HG03521 (cell line): ENCODE measurements at regions not wholly inside any gene's neighbourhood (a gene's known extent, or its start where the extent isn't known, plus 50 kb on each side); places are given as distances from the start of the nearest gene placed in this dataset.

Experiments
- ATAC-seq: cut with Tn5 transposase; IDR thresholded peaks from one replicate; pipeline ENCODE4 v1.9.1; 2021; ENCODE audit warnings: mild to moderate bottlenecking, moderate library complexity; ENCODE audit not compliant: unreplicated experiment

GRCh38 chr2:105625632-105626031, 119.1 kb upstream of the NCK2 start:
- no peak for ATAC-seq

- no peak for ATAC-seq
These were observed 123.7 kb upstream of the NCK2 start for GRCh38 chr2:105621038-105621437.

DNA sequence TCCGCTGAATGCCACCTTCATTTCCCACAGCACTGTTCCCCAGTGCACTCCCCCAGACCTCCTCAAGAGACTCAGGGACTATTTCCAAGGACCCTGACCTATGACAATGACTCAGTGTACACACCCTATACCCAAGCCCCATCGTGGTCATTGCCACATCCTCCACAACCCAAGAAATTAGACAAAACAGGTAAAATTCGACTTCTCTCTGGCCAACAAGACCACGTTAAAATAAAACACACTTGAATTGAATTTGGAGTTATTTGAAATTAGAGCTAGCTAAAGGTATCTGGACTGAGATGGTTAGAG, 126.4 kb upstream of the NCK2 start:
- ATAC-seq, result no peak

DNA sequence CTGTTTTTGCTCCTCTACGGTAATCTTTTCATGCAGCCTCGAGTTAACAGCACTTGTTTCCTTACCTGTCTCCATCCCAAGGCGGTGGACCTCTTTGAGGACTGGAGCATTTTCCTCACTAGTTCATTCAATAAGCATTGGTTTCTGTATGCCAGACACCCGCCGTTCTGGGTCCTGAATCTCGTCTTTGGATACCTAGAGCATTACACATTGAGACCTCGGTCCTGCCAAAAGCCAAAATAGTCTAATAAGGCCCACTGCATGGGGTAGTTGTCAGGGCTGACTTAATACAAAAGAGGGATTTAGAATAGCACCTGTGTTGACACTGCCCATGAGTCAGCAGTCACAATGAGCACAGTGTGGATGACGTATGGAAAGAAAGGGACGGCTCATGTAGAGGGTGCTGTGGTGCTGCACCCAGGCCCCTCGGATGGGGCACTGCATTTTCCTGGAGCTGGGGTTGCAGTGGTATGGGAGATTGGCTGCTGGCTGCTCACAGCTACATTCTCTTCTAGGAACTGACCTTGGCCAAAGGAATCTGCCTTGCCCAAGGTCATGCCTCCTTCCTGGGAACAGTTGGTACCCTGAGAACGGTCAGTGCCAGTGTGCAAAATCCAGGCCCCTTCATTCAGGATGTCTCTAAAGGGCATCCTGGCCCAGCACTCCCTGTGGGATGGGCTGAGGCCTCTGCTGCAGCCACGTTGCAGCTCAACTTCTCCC, 126.9 kb upstream of the NCK2 start:
- no peak for ATAC-seq

DNA sequence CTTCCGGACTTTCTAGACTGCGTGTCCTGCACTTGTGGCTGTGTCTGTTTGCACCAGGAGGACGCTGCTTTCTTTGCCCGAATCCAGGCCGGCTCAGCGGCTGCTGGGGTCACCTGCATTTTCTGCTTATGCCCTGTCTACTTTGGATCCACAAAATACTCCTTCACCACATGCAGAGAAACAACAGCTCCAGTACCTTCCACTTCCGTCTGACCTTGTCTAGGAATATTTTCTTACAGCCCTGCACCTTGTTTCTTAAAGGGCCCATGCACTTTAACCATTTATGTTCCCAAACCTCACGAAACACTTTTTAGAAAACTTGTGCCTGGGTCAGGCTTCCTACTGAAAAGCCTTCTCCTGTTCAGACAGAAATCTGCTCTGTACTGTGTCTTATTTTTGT, 129.4 kb upstream of the NCK2 start:
- no peak for ATAC-seq

- no peak for ATAC-seq
These were observed 132.8 kb upstream of the NCK2 start for GRCh38 chr2:105611811-105612424.

DNA sequence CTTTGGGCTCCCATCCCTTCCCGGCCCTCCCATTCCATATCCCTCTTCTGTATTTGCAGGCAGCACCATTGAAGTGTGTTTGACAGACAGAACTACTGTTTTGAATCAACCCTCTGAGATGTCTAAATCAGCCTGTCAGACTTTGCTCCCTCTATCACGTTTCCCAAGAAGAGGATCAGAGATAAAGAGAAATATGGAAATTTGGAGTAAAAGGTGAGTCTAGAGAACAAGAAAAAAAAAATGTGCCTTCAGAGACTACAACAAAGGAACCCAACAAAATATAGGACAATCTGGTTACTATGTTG, 133.4 kb upstream of the NCK2 start:
- ATAC-seq, result no peak

DNA sequence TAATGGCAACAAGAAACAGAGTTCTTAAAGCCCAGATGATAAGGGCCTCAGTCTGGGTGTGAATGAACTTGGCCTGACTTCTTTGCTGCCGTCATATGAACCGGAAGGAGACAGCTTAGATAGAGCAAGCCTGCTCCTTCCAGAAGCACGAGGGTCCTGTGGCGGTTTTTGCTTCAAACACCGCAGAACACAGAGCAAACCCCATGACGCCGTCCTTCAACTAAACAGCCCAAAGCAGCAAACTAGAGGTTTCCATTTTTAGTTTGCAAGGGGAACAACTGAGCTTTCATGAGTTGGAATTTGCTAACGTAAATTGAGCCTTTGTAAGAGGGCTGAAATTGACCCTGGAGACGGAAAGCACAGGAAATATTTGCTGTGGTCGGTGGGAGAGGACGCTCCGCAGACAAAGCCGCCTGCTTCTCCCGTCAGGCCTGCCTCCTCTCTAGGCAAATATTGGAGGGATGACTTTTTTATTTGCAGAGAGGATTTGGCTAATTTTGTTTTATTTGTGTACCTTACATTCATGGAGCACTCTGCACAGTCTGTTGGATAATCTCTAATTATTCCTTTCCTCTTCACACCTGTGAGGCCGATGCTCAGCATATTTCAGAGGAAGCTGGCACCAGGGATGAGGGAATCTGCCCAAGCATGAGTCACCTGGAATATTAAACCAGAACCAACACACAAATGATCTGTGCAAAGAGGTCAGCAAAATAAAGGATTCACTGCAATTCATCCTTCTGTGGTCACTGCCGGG, 134.0 kb upstream of the NCK2 start:
- no peak for ATAC-seq

GRCh38 chr2:105609746-105610402, 134.8 kb upstream of the NCK2 start:
- no peak for ATAC-seq

GRCh38 chr2:105607920-105608504, 136.7 kb upstream of the NCK2 start:
- no peak for ATAC-seq

DNA sequence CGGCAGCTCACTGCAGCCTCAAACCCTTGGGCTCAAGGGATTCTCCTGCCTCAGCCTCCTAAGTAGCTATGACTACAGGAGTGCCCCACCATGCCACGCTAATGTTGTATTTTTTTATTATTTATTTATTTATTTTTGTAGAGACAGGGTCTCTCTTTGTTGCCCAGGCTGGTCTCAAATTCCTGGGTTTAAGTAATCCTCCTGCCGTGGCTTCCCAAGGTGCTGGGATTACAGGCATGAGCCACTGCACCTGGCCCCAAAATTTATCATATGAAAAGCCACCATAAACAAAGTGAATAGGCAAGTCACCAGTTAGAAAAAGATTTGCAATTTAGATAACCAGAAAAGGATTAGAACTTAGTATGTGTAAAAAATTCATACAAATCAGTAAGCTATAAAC, 138.6 kb upstream of the NCK2 start:
- no peak for ATAC-seq

DNA sequence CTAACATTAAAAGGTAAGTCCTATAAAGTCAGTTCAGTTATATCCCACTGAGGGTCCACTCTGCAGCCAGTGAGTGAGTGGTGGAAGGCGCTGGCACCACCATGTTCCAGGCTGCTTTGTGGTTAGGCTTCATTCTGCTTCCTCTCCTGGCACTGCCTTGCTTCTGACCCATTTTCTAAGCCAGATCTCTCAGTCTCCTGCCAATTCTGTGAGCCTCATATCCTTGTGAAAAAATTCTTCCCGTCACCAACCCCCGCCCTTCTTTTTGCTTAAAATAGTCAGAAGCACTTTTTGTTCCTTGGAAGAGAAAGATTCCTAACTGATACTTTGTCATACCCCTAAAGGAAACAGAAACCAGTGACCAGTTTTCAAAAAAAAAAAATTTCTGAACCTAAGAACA, 139.8 kb upstream of the NCK2 start:
- ATAC-seq, result no peak

GRCh38 chr2:105600949-105601794, 143.5 kb upstream of the NCK2 start:
- no peak for ATAC-seq

GRCh38 chr2:105600602-105600948, 144.1 kb upstream of the NCK2 start:
- no peak for ATAC-seq

- ATAC-seq, result no peak
These were observed 144.7 kb upstream of the NCK2 start for GRCh38 chr2:105600037-105600442.

- ATAC-seq, result no peak
These were observed 145.6 kb upstream of the NCK2 start for GRCh38 chr2:105598829-105599698.

- ATAC-seq, result no peak
These were observed 146.6 kb upstream of the NCK2 start for GRCh38 chr2:105597806-105598803.

GRCh38 chr2:105597011-105597805, 147.5 kb upstream of the NCK2 start:
- ATAC-seq, result no peak
